HG02981 (cell line): ENCODE measurements at regions not wholly inside any gene's neighbourhood (a gene's known extent, or its start where the extent isn't known, plus 50 kb on each side); places are given as distances from the start of the nearest gene placed in this dataset.

Experiments used
- ATAC-seq: cut with Tn5 transposase; IDR thresholded peaks from one replicate; pipeline ENCODE4 v1.9.1; 2021; ENCODE audit warnings: mild to moderate bottlenecking, moderate library complexity; ENCODE audit not compliant: unreplicated experiment

DNA sequence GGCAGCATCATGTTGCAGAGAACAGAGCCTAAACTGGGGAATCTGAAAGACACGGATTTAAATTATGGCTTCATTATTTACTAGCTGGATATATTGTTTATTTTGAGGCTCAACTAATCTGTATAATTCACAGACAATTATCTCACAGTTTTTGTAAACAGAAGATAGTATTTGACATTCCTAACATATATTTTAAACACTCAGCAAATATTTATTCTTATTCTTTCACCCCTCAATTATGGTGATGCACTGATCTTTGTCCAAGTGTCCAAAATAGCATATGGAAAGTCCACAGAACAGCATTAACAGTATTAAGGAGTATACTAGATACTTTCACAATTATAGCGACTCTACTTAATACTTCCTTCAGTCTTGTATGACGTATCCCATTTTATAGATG, 257.0 kb downstream of the ADGRG6 start:
- no peak for ATAC-seq

DNA sequence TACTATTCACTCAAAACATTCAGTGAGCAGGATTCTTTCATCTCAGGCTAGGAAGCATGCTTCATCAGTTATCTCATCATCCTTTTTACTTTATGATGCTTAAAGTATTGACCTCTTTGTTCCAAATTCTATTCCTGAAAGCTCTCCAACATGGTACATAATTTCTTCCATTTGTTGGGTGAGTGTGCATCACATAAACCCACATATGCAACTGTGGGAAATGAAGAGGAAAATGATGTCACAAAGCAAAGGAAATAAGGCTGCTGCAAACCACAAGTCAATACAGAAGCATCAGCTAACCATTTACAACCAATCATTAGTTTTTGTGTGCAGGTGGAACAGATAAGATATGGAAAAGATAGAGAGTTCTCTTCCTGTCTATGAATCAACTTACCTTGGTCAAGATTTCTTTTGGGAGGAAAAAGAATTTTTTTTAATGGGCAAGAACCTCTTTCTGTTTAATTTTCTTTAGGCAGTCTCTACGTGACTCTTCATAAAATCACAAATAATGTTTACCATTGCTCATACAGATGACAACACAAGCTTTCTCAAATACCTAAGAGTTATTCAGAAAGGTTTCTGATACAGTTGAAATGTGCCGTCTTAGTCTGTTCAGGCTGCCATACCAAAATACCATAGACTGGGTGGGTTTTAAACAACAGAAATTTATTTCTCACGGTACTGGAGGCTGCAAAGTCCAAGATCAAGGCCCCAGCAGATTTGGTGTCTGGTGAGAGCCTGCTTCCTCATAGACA, 259.9 kb downstream of the ADGRG6 start:
- ATAC-seq = no peak

DNA sequence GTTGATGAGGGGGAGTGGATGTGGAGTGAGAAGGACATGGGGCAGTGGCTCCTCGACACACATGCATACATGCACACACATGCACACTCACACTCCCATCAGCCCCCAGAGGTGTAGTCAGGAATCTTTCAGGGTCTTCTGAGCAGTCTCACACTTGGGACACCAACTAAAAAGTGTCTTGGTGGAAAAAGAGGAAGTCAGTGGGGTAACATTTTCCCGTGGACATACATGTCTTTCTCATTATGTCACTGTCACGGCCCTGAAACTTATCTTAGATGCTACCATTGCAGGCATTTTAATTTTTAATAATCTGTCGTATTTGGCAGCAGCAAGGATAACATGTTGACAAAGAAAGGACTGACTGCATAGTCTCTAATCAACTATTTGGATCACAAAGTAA, 261.1 kb downstream of the ADGRG6 start:
- no peak for ATAC-seq

DNA sequence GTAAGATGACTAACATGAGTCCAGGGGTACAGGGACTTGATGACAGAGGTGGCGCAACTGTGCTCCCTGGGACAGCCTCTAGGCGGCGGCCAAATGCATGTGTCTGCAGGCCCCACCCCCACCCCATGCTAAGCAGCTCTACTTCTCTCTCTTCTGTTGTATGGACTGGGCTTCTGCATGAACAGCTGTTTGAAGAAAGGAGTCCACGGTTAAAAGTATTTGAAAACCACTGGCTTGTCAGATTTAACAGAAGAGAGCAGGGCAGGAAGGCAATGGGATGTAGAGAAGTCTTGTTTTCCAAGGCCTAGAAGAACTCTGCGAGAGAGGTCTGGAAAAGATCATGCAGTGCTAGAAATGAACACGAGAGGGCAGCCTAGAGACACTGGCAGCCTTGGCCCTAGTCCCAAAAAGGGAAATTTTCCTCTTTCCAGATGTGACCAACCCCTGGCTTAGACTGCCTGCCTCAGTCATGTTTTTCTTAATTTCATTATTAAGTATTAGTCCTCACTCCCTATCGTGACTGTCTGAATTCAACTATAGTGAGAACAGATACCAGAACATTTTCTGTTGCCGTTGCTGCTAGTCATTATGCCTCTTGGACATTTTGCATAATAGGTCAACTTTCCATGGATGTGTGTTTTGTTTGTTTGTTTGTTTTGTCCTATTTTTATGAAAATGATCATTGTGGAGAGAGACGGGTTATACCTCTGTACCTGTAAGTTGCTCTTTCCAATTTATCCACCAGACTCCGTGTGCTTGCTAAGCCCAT, 265.0 kb downstream of the ADGRG6 start:
- ATAC-seq = no peak

DNA sequence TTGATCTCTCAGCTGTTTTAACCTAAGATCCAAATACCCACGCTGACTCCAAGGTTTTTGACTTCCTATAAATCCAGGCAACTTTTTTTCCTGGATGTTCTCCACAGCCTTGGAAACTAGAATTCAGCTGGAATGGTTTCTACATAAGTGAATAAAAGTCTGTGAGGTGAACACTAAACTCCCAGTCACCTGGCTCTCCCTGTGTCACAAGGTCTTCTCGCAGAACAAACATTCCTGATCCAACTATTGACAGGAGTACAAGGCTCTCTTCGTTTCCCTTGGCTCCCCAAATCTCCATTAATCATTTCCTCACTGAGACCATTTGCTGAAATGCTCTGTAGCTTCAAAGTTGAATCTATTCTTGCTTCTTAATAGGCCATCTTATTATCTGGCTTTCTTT, 265.7 kb downstream of the ADGRG6 start:
- no peak for ATAC-seq

DNA sequence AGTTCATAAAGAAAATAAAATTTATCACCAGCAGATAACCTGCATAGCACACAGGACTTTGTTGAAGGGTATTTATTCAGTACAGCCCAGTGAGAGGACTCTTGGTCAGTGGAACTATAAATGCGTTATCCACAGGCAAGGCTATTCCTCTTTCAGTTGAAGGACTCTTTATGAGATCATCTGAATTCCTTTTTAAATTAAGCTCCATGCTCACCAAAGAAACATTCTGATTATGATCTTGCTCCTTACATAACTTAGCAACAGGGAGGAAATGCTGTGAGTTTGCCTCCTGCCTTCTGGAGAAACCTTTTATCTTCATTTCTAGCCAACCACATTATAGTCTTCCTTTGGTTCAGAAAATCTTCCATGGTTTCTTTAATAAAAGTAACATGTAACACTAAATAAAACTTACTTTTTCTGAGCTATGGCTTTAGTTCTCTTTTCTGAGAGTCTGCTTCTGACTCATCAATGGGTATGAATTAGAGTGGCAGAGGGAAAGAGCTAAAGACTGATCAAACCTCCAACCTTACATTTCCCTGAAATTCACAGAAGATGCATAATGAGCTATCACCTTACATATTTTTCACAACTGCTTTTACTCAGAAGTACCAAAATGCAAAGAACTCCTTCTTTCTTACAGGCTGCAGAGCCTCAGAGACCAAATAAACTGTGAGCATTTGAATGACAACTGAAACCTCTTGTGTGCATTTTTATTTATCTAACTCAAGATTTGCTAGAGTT, 267.2 kb downstream of the ADGRG6 start:
- no peak for ATAC-seq

DNA sequence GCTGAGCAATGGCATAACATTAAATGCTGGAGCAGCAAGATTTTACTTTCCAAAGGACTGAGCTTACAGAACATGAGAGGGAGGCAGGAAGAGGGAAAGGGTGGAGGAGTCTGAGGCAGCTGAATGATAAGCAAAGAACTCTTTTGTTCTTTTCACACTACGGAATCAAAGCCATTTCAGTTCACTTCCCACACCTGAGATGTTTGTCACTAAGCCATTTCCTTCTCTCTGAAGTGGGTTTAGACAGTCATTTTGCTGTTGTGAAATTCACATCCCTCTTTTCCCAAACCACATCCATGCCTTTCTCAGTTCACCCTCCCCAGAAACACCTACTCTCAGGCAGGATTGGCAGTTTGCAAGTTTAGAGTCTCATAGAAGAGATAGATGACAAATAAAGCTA, 267.9 kb downstream of the ADGRG6 start:
- no peak for ATAC-seq

DNA sequence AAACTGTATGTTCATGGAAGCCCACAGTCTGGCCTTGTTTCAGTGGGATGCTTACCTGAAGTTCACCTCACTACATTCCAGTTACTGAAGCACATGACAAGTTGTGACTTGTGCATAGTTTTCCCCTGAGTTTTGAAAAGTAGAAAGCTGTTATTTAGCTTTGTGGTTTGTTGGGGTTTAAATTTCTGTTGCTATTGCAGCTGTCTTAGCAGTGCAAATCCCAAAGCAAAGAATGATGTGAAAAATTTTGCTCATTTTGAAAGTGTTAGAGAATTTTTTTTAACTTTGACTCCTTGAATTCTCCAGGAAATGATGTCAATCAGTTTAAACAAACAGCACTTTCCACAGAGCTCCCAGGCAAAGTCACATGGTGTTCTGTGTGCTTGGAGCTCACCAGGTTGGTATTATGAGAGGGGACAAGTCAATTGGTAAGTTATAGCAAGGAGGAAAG, 268.4 kb downstream of the ADGRG6 start:
- no peak for ATAC-seq

DNA sequence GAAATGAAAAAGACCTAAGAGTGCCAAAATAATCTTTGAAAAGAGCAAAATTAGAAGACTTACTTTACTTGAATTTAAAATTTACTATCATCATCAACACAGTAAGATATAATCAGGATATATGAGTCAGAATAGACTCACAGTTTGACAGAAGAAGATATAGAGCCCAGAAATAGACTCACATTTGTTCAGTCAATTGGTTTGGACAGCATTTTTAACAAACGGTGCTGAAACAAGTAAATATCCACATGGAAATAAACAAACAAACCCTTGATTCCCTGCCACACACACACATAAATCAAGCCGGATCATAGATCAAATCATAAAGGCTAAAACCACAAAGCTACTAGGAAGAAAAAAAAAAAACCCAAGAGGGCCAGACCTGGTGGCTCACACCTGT, 291.1 kb downstream of the ADGRG6 start:
- ATAC-seq = no peak

DNA sequence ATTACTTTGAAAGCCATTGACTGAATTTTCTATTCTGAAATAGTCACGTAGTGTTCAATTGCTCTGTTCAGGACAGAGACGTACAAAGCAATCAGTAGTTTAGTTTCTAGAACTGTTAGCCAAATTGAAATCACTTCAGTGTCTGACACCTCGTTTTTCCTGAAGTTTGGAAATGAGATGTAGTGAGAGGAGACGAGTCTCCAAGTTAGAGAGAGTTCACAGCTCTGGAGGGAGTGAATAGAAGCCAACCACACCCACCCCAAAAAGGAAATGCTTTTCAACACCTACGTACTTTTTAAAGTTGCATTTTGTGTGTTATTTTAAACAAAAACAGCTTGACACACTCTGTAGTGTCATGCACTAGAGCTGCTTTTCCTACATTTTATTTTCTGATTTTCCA, 296.0 kb downstream of the ADGRG6 start:
- no peak for ATAC-seq

DNA sequence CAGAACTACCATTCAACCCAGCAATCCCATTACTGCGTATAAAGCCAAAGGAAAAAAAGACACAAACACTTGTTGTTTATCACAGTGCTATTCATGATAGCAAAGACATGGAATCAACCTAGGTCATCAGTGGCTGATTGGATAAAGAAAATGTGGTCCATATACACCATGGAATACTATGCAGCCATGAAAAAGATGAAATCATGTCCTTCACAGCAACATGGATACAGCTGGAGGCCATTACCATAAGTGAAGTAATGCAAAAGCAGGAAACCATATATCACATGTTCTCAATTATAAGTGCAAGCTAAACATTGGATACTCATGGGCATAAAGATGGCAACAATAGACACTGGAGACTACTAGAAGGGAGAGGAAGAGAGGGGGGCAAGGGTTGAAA, 299.6 kb downstream of the ADGRG6 start:
- no peak for ATAC-seq

DNA sequence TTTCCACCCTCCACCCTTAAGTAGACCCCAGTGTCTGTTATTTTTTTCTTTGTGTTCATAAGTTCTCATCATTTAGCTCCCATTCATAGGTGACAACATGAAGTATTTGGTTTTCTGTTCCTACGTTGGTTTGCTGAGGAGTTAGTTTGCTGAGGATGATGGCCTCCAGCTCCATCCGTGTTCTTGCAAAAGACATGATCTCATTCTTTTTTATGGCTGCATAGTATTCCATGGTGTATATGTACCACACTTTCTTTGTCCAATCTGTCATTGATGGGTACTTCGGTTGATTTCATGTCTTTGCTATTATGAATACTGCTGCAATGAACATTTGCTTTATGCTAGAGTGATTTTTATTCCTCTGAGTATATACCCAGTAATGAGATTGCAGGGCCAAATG, 301.2 kb downstream of the ADGRG6 start:
- ATAC-seq = no peak

DNA sequence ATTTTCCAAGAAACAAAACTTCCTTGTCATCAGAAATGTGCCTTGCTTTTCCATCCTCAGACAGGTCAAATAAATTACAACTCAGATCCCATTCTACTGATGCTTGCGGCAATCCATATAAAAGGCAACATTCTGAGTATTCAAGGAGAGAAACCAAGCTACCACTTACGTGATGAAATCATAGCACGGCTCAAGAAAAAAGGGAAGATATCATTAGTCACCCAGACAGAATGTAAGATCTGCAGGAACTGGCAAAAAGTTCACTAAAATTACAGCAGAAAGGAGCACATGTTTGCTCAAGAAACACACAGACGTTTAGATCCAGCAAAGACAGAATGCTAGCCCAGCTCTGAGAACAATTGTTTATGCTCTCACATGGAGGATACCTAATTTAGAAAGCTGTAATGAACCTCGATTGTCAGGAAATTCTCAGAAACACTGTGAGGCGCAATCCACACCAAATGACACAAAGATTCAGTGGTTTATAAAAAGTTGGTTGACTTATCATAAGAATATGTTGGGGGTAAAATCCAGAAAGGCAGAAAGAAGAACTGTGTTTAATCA, 304.2 kb downstream of the ADGRG6 start:
- no peak for ATAC-seq

DNA sequence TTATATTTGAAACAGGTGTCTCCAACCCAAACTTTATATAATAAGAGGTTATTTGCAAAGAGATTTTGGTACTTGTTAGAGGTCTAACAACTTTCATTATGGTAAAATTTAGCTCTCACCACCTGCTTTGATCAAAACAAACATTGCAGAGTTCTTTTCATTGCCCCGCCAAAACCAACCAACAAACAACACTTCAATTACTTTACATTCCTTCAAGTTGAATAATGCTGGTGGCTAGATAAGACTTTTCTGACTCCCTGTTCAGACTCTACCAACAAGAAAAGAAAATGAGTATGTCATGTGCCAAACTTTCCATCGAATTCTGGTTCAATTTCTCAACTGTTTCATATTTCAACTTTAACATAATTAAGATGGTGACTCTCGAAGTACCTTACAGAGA, 311.1 kb downstream of the ADGRG6 start:
- no peak for ATAC-seq

DNA sequence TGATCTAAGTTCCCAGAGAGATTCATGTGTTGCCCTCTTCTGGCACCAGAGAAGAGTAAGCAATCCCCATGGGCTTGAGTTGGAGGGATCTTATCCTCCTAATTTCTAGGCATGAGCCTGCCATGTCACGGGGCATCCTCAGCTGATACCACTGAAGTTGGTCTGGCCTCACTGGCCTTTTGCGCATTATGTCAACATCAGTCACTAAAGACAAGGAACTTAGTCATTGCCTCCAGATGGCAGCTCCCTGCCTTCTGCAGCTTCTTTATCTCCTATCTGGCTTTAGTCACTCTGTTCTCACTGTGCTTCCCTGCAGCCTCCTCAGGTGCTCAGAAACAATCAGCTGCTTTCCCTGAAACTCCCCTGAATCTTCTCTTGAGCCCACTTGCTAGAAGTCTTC, 312.2 kb downstream of the ADGRG6 start:
- ATAC-seq = no peak

DNA sequence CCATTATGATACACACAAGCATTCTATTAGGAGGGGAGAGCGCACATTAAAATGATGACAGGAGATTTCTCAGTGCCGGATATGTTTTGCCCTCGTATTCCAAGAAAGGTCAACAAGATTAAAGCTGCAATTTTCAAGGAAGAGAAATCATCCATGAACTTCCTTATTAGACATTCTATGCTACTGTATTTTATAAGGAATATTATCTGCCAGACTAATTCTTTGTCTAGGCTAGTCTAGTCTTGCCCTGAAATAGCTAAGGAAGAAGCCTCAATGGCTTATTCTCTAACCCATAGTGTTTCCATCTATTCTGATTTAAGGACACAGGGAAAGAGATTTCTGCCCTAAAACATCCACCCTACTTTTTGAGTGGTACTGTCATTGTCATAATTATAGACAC, 315.4 kb downstream of the ADGRG6 start:
- no peak for ATAC-seq

DNA sequence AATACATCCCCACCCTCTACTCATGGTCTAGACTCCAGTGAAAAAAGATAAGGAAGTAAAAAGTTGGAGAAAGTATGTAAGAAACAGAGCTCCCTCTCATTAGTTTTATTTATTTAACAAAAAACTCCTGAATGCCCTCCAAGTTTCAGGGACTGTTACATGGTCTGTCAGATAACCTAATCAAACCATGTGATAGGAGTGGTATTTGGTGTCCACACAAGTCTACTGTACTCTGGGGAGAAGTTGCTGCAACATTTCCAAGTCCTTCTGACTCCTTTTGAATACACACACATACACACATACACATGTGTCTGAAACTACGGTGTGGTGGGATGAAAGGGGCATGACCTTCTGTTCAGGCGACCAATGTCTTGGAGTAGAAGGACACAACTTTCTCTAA, 320.0 kb downstream of the ADGRG6 start:
- no peak for ATAC-seq

DNA sequence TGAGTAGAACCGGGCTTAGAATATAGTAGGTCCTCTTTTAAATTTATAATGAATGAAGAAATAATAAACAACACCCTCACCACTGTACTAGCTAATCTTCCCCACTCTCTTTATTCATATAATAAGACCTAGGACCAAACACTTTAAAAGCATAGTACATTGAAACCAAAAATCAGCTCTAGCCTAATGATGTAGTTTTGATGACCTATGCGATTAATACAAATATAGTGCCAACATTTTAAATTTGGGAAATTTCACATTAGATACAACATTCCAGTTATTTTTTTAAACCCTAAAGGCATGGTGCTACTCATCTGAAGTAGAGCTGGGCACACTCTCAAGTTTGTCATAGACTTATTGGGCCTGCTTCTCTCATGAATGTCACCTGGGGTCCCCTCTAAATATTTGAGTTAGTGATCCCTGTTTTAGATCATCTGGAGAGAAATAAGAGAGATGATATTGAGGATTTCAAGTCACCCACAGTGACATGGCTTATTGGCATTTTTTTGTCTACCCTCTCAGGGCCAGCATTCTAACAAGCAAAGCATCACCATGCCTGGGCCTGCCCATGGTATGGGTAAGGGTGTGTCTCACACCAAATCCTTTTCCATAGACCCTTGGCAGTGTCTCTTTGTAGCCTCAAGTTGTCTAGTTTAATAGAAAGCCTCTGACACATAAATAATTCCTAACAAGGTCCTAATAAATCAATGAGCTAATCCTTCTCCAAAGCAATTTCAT, 319.8 kb downstream of the HIVEP2 start:
- ATAC-seq = no peak

DNA sequence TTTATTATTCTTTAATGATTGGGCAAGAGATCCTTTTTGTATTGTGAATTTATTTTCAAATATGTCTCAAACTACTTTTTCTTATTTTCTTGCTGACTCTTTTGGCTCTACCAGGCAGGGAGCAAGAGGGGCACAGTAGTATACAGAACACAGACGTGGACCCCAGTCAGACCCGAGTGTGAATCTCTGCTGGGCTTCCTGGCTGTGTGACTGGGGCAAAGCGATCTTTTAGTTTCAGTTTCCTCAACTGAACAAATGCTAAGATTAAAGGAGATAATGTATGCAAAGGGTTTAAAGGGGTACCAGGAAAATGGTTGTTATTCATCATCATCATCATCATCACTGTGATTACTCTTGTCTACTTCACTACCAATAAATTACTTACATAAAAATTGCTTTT, 317.5 kb downstream of the HIVEP2 start:
- ATAC-seq = no peak

DNA sequence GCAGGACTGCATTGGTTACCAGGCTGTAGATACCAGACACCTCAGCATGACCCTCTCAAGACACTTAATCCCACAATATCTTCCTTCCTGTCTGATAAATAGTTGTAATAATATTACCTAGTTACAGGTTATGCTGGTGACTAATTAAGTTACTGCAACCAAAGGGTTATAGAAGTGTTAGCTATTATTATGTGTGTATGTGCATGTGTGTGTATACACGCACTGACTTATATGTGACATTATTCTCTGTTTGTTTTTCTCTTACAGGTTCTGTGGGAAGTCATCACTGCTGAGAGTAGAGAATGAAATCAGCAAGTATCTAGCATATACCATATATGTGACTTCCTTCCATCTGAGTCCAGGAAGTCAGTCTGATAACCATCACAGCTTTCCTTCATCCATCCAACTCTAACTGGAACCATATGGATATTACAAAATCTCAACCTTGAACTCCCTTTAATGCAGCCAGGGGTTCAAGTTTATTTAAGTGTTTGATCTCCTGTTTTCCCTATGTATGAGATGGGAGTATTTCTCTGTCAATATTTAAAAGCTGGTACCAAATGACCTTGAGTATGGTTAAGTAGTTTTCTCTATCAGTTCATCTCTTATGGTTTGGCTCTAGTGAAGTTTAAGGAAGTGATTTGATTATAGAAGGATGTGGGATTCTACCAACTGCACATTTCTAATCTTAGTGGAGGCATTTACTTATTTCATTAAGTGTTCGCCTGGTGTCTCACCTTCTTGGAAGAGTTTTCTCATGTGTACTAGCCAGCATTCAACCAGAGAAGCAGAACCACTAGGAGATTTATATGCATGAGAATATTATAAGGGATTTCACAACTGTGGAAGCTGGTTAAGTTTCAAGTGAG, 313.2 kb downstream of the HIVEP2 start:
- no peak for ATAC-seq
